MCF 10A (cell line): ENCODE measurements at regions not wholly inside any gene's neighbourhood (a gene's known extent, or its start where the extent isn't known, plus 50 kb on each side); places are given as distances from the start of the nearest gene placed in this dataset.

ENCODE experiments used
- BruUV-seq: library from RNA; stranded (reverse); fragments of 400-500 nt; replicated peaks from 2 replicates; lab custom pipeline; 2021; lab: Mats Ljungman, UMichigan
- CTCF ChIA-PET: fragments of 300-600 bp; sonication (Branson Sonifier 250); formaldehyde crosslinking; extraction: SDS; loops from one replicate; lab custom pipeline; 2021; ENCODE audit warnings: antibody characterized with exemption, inconsistent platforms; lab: Yijun Ruan, JAX
- POLR2A ChIA-PET: fragments of 300-600, 350-650 bp; sonication (Branson Sonifier 250); formaldehyde crosslinking; extraction: SDS; loops from one replicate; lab custom pipeline; 2020; ENCODE audit warnings: antibody characterized with exemption, inconsistent platforms; lab: Yijun Ruan, JAX
- DNase-seq: peaks from one replicate; pipeline ENCODE4 v3.0.0-alpha.2; 2018; ENCODE audit not compliant: unreplicated experiment
- H3K27ac Mint-ChIP-seq: one replicate; pipeline ENCODE4 v1.8.0; 2022; ENCODE audit warnings: mild to moderate bottlenecking, low read depth, mixed read lengths; ENCODE audit not compliant: unreplicated experiment
- H3K27me3 Mint-ChIP-seq: one replicate; pipeline ENCODE4 v1.8.0; 2022; ENCODE audit warnings: mixed read lengths; ENCODE audit not compliant: insufficient read depth, unreplicated experiment
- H3K36me3 Mint-ChIP-seq: one replicate; pipeline ENCODE4 v1.8.0; 2022; ENCODE audit warnings: mild to moderate bottlenecking, moderate library complexity, mixed read lengths; ENCODE audit not compliant: insufficient read depth, unreplicated experiment
- H3K4me1 Mint-ChIP-seq: one replicate; pipeline ENCODE4 v1.8.0; 2022; ENCODE audit warnings: mixed read lengths; ENCODE audit not compliant: insufficient read depth, unreplicated experiment
- H3K4me3 Mint-ChIP-seq: one replicate; pipeline ENCODE4 v1.8.0; 2022; ENCODE audit warnings: mild to moderate bottlenecking, moderate library complexity, mixed read lengths; ENCODE audit not compliant: unreplicated experiment
- H3K9me3 Mint-ChIP-seq: one replicate; pipeline ENCODE4 v1.8.0; 2022; ENCODE audit warnings: mixed read lengths; ENCODE audit not compliant: unreplicated experiment
- CTCF ChIP-seq: fragments of 200-600 bp; IDR thresholded peaks from one replicate; pipeline ENCODE4 v1.8.0; 2022; ENCODE audit warnings: antibody characterized with exemption, mild to moderate bottlenecking; ENCODE audit not compliant: unreplicated experiment
- intact Hi-C: fragments of 100-400 bp; cut with micrococcal nuclease; formaldehyde crosslinking; loops from 2 replicates; pipeline ENCODE4 v1.14.1; 2022

- POLR2A ChIA-PET: no interaction called here
- BruUV-seq: no TSS peak
Observed at GRCh38 chr12:18979401-18980126, 150.0 kb upstream of the PLEKHA5 start.

GRCh38 chr12:18981732-18982131, 147.8 kb upstream of the PLEKHA5 start:
- ChIA-PET CTCF (no interaction called here), POLR2A (interaction anchor here (0.6 kb wide), 2 partner anchors 8 to 175 kb away, joined by 3 to 4 read pairs; no protein-coding TSS in a partner anchor)
- DNase-seq: no peak
- Mint-ChIP-seq H3K27ac (no peak overlapping the region), H3K4me1 (no peaks in the 10 kb centered on the region), H3K9me3 (peaks cover 13% of the 10 kb centered on the region), H3K27me3 (no peaks in the 10 kb centered on the region), H3K36me3 (no peaks in the 10 kb centered on the region), H3K4me3 (no peak overlapping the region)
- no peak for TF ChIP-seq CTCF
- intact Hi-C loops: no loop called here
- no TSS peak for BruUV-seq

More at GRCh38 chr12:18979401-18980126, 150.0 kb upstream of the PLEKHA5 start:
- Mint-ChIP-seq H3K9me3 (peaks cover 18% of the 10 kb centered on the region), H3K4me1 (no peaks in the 10 kb centered on the region), H3K36me3 (no peaks in the 10 kb centered on the region), H3K27me3 (no peaks in the 10 kb centered on the region), H3K4me3 (no peak overlapping the region), H3K27ac (no peak overlapping the region)
- no peak for DNase-seq
- no peak for TF ChIP-seq CTCF
- intact Hi-C loops: no loop called here
- CTCF ChIA-PET: interaction anchor here (0.9 kb wide), 1 partner anchor 9 kb away, joined by 5 read pairs; no protein-coding TSS in a partner anchor

DNA sequence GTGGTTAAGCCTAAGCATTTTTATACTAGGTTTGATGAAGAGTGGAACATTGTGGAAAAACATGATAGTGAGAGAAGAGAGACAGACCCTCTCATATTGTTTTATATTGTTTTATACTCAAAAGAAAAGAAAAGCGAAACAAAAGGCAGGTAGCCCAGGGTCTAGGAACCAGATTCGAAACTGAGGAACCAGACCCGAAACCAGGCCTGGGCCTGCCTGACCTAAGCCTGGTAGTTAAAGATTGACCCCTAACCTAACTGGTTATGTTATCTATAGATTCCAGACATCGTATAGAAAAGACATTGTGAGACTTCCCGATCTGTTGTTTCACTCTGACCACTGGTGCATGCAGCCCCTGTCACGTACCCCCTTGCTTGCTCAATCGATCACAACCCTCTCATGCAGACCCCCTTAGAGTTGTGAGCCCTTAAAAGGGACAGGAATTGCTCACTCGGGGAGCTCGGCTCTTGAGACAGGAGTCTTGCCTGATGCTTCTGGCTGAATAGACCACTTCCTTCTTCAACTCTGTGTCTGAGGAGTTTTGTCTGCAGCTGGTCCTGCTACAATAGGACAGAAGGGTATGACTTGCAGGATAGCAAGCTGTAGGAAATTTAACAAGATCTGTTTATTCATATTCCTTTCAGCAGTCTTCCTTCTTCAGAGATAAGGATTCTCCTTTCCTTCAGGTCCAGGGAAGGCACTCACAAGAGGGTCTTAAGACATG, 147.1 kb upstream of the PLEKHA5 start:
- no peak overlapping the region for H3K4me3 Mint-ChIP-seq
- CTCF ChIA-PET: no interaction called here
- no peaks in the 10 kb centered on the region for H3K36me3 Mint-ChIP-seq
- H3K4me1 Mint-ChIP-seq: no peaks in the 10 kb centered on the region
- no peak for TF ChIP-seq CTCF
- POLR2A ChIA-PET: no interaction called here
- DNase-seq: no peak
- H3K27ac Mint-ChIP-seq: no peak overlapping the region
- peaks cover 7% of the 10 kb centered on the region for H3K9me3 Mint-ChIP-seq
- intact Hi-C loops: no loop called here
- BruUV-seq: no TSS peak
- no peaks in the 10 kb centered on the region for H3K27me3 Mint-ChIP-seq

DNA sequence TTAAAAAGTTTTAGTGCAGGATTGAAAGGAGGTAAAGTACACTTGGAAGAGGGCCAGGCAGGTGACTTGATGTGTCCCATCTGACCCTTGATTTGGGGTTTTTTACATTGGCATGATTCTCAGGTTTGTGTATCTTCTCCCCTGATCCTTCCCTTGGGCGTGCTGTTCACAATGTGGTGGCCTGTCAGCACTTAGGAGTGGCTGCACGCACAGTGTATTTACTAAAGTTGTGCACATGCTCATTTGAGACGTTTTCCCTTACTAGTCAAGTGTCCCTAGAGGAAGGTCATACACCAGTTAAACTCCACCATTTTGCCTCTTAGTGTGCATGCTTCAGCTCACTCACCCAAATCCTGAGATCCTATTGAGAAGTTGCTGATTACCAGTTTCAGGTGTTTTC, 145.7 kb upstream of the PLEKHA5 start:
- H3K4me3 Mint-ChIP-seq: no peak overlapping the region
- no peaks in the 10 kb centered on the region for H3K36me3 Mint-ChIP-seq
- no peaks in the 10 kb centered on the region for H3K9me3 Mint-ChIP-seq
- H3K27ac Mint-ChIP-seq: no peak overlapping the region
- intact Hi-C loops: no loop called here
- no peaks in the 10 kb centered on the region for H3K27me3 Mint-ChIP-seq
- POLR2A ChIA-PET: no interaction called here
- no peak for TF ChIP-seq CTCF
- CTCF ChIA-PET: interaction anchor here (0.6 kb wide), 1 partner anchor 395 kb away, joined by 3 read pairs; no protein-coding TSS in a partner anchor
- DNase-seq: no peak
- H3K4me1 Mint-ChIP-seq: no peaks in the 10 kb centered on the region
- no TSS peak for BruUV-seq
